H9 (cell line): ENCODE measurements at regions not wholly inside any gene's neighbourhood (a gene's known extent, or its start where the extent isn't known, plus 50 kb on each side); places are given as distances from the start of the nearest gene placed in this dataset.

Source experiments
- DNase-seq: peaks from one replicate; pipeline ENCODE4 v3.0.0-alpha.2; 2017
- H2AFZ ChIP-seq: one replicate; pipeline ENCODE4 v1.6.1; 2013; ENCODE audit warnings: mild to moderate bottlenecking, low read length, control low read depth, moderate library complexity
- H2AK5ac ChIP-seq: 2 replicates; pipeline ENCODE4 v1.6.1; 2013; ENCODE audit warnings: low read length, control low read depth, mixed read lengths; ENCODE audit not compliant: insufficient read length
- H2BK120ac ChIP-seq: one replicate; pipeline ENCODE4 v1.6.1; 2013; ENCODE audit warnings: low read depth, mild to moderate bottlenecking, low read length, control low read depth, inconsistent platforms; ENCODE audit not compliant: poor library complexity, severe bottlenecking
- H2BK12ac ChIP-seq: 2 replicates; pipeline ENCODE4 v1.6.1; 2013; ENCODE audit warnings: low read length, control low read depth, mixed read lengths, low read depth; ENCODE audit not compliant: insufficient read length
- H2BK15ac ChIP-seq: 2 replicates; pipeline ENCODE4 v1.6.1; 2013; ENCODE audit warnings: low read depth, low read length, control low read depth
- H2BK20ac ChIP-seq: one replicate; pipeline ENCODE4 v1.6.1; 2013; ENCODE audit warnings: low read depth, mild to moderate bottlenecking, low read length, control low read depth, inconsistent platforms; ENCODE audit not compliant: poor library complexity, severe bottlenecking
- H2BK5ac ChIP-seq: 2 replicates; pipeline ENCODE4 v1.6.1; 2013; ENCODE audit warnings: low read length, control low read depth, mixed read lengths; ENCODE audit not compliant: insufficient read length
- H3K14ac ChIP-seq: 2 replicates; pipeline ENCODE4 v1.6.1; 2013; ENCODE audit warnings: low read length, control low read depth; ENCODE audit not compliant: insufficient read depth
- H3K18ac ChIP-seq: 2 replicates; pipeline ENCODE4 v1.6.1; 2013; ENCODE audit warnings: low read depth, mild to moderate bottlenecking, mixed read lengths, low read length, control low read depth; ENCODE audit not compliant: insufficient read length
- H3K23ac ChIP-seq: 2 replicates; pipeline ENCODE4 v1.6.1; 2013; ENCODE audit warnings: low read length, control low read depth, mixed read lengths, low read depth; ENCODE audit not compliant: insufficient read length
- H3K23me2 ChIP-seq: 2 replicates; pipeline ENCODE4 v1.6.1; 2013; ENCODE audit warnings: low read depth, mild to moderate bottlenecking, mixed read lengths, low read length, control low read depth; ENCODE audit not compliant: insufficient read length, poor library complexity, severe bottlenecking
- H3K27ac ChIP-seq: 2 replicates; pipeline ENCODE4 v1.5.1; 2013; ENCODE audit warnings: low read length, control low read depth, mixed read lengths, low read depth; ENCODE audit not compliant: insufficient read length
- H3K27me3 ChIP-seq: 2 replicates; pipeline ENCODE4 v1.6.1; 2013; ENCODE audit warnings: low read length, control low read depth, inconsistent platforms; ENCODE audit not compliant: insufficient read depth
- H3K4ac ChIP-seq: 2 replicates; pipeline ENCODE4 v1.6.1; 2013; ENCODE audit warnings: low read depth, mild to moderate bottlenecking, control low read depth, inconsistent platforms, low read length, moderate library complexity
- H3K4me1 ChIP-seq: 2 replicates; pipeline ENCODE4 v1.6.1; 2013; ENCODE audit warnings: low read length, control low read depth, inconsistent platforms; ENCODE audit not compliant: insufficient read depth
- H3K4me2 ChIP-seq: 2 replicates; pipeline ENCODE4 v1.6.1; 2013; ENCODE audit warnings: low read length, control low read depth, mixed read lengths; ENCODE audit not compliant: insufficient read length, insufficient read depth
- H3K56ac ChIP-seq: 2 replicates; pipeline ENCODE4 v1.6.1; 2013; ENCODE audit warnings: low read depth, mild to moderate bottlenecking, mixed read lengths, low read length, control low read depth; ENCODE audit not compliant: insufficient read length
- H3K79me1 ChIP-seq: 2 replicates; pipeline ENCODE4 v1.6.1; 2013; ENCODE audit warnings: low read depth, mild to moderate bottlenecking, moderate library complexity, low read length, control low read depth, inconsistent platforms; ENCODE audit not compliant: insufficient read depth, poor library complexity, severe bottlenecking
- H3K79me2 ChIP-seq: 2 replicates; pipeline ENCODE4 v1.6.1; 2013; ENCODE audit warnings: low read length, control low read depth, inconsistent platforms; ENCODE audit not compliant: insufficient read depth
- H3K9ac ChIP-seq: 2 replicates; pipeline ENCODE4 v1.6.1; 2013; ENCODE audit warnings: low read length, control low read depth, mixed read lengths; ENCODE audit not compliant: insufficient read length; ENCODE audit errors: extremely low read depth
- H3K9me3 ChIP-seq: one replicate; pipeline ENCODE4 v1.6.1; 2013; ENCODE audit warnings: low read depth, low read length, inconsistent platforms; ENCODE audit not compliant: control insufficient read depth
- H3T11ph ChIP-seq: one replicate; pipeline ENCODE4 v1.6.1; 2013; ENCODE audit warnings: mild to moderate bottlenecking, low read length, control low read depth, inconsistent platforms
- H4K20me1 ChIP-seq: one replicate; pipeline ENCODE4 v1.6.1; 2013; ENCODE audit not compliant: control insufficient read depth, insufficient read length, insufficient read depth
- H4K5ac ChIP-seq: 2 replicates; pipeline ENCODE4 v1.6.1; 2013; ENCODE audit warnings: low read depth, mild to moderate bottlenecking, mixed read lengths, low read length, control low read depth; ENCODE audit not compliant: insufficient read length
- H4K8ac ChIP-seq: replicated peaks from 2 replicates; pipeline ENCODE4 v1.6.1; 2013; ENCODE audit warnings: low read length, control low read depth, mixed read lengths, low read depth; ENCODE audit not compliant: insufficient read length
- H4K91ac ChIP-seq: 2 replicates; pipeline ENCODE4 v1.6.1; 2013; ENCODE audit warnings: low read depth, mild to moderate bottlenecking, moderate library complexity, mixed read lengths, low read length, control low read depth; ENCODE audit not compliant: insufficient read length
- H3K27ac Mint-ChIP-seq, 3 experiments: 2 replicates in 2 of 3; 3 replicates in 1 of 3; pipeline ENCODE4 v1.8.0; 2020 to 2021; ENCODE audit warnings: mixed read lengths in 3 of 3, mild to moderate bottlenecking in 1 of 3, moderate library complexity in 1 of 3
- H3K27me3 Mint-ChIP-seq: 2 replicates; pipeline ENCODE4 v1.8.0; 2021; ENCODE audit warnings: low read depth, mild to moderate bottlenecking, moderate library complexity, mixed read lengths
- H3K36me3 Mint-ChIP-seq, 3 experiments: 2 replicates in 2 of 3; 3 replicates in 1 of 3; pipeline ENCODE4 v1.8.0; 2020 to 2021; ENCODE audit warnings: low read depth in 3 of 3, mixed read lengths in 3 of 3; ENCODE audit not compliant: insufficient read depth in 1 of 3
- H3K4me1 Mint-ChIP-seq, 2 experiments: 2 replicates each; pipeline ENCODE4 v1.8.0; 2020; ENCODE audit warnings: mixed read lengths in 2 of 2
- H3K4me3 Mint-ChIP-seq, 2 experiments: 2 replicates in 1 of 2; 3 replicates in 1 of 2; pipeline ENCODE4 v1.8.0; 2020 to 2021; ENCODE audit warnings: mild to moderate bottlenecking in 2 of 2, mixed read lengths in 2 of 2, moderate library complexity in 1 of 2
- H3K9me3 Mint-ChIP-seq, 2 experiments: 2 replicates in 1 of 2; 3 replicates in 1 of 2; pipeline ENCODE4 v1.8.0; 2020; ENCODE audit warnings: mild to moderate bottlenecking in 2 of 2, mixed read lengths in 2 of 2, moderate library complexity in 1 of 2
- CTCF ChIP-seq: fragments of 200-600 bp; sonication (generic); conservative IDR thresholded peaks from 3 replicates; pipeline ENCODE4 v1.8.0; 2021; ENCODE audit warnings: antibody characterized with exemption, mild to moderate bottlenecking
- WGBS: extraction: QIAGEN DNeasy Blood & Tissue Kit; methylation state at CpG from one replicate; pipeline ENCODE4 v1.1.7; 2013; ENCODE audit warnings: missing lambda C conversion rate, low lambda C conversion rate, mixed read lengths; ENCODE audit not compliant: insufficient read length; ENCODE audit errors: extremely low coverage; 5-methylcytosine and 5-hydroxymethylcytosine counted together

- Histone ChIP-seq H2BK120ac (no peak overlapping the region), H3K4me1 (no peaks in the 10 kb centered on the region), H3K79me2 (no peaks in the 10 kb centered on the region), H2BK5ac (no peak overlapping the region), H3K4me2 (no peak overlapping the region), H3K4ac (no peak overlapping the region), H3K14ac (no peak overlapping the region), H2AK5ac (no peak overlapping the region), H4K20me1 (no peaks in the 10 kb centered on the region), H2AFZ (no peak overlapping the region), H3K27me3 (no peaks in the 10 kb centered on the region), H2BK15ac (no peak overlapping the region), H3K23me2 (no peaks in the 10 kb centered on the region), H2BK20ac (no peak overlapping the region), H3K56ac (no peak overlapping the region), H3K23ac (no peak overlapping the region), H3K9ac (no peak overlapping the region), H3T11ph (no peak overlapping the region), H2BK12ac (no peak overlapping the region), H4K91ac (no peak overlapping the region), H3K18ac (no peak overlapping the region), H4K5ac (no peak overlapping the region), H4K8ac (no peak overlapping the region), H3K79me1 (no peaks in the 10 kb centered on the region), H3K27ac (no peak overlapping the region), H3K9me3 (no peaks in the 10 kb centered on the region)
- no peaks in the 10 kb centered on the region for H3K4me1 Mint-ChIP-seq
- H3K4me3 Mint-ChIP-seq: no peak overlapping the region
- H3K27me3 Mint-ChIP-seq: peaks cover 1% of the 10 kb centered on the region
- TF ChIP-seq CTCF: no peak
- peaks cover 8 to 11% of the 10 kb centered on the region in 2 experiments for H3K9me3 Mint-ChIP-seq
- no peak for DNase-seq
- H3K27ac Mint-ChIP-seq: no peak overlapping the region
- H3K36me3 Mint-ChIP-seq: peaks cover 0 to 8% (median 0%) of the 10 kb centered on the region in 3 experiments; a peak in 2 of 7 replicates
- WGBS: no CpG with 5 or more reads among the region's 3 CpGs
These were observed 97.3 kb upstream of the KLF14 start for GRCh38 chr7:130831322-130831721.
